Endothelial cell of umbilical vein (primary cell): ENCODE measurements at regions not wholly inside any gene's neighbourhood (a gene's known extent, or its start where the extent isn't known, plus 50 kb on each side); places are given as distances from the start of the nearest gene placed in this dataset.

Experiments used
- BruUV-seq: library from RNA; stranded (reverse); fragments of 400-500 nt; replicated peaks from 2 replicates; lab custom pipeline; 2021; lab: Mats Ljungman, UMichigan
- CTCF ChIA-PET: fragments of 300-600, 350-600 bp; sonication (Branson Sonifier 250); formaldehyde crosslinking; loops from one replicate; lab custom pipeline; 2021; ENCODE audit warnings: antibody characterized with exemption, inconsistent platforms; lab: Charles Lee
- POLR2A ChIA-PET: fragments of 300-600, 350-600 bp; sonication (Branson Sonifier 250); formaldehyde crosslinking; loops from one replicate; lab custom pipeline; 2021; ENCODE audit warnings: antibody characterized with exemption, inconsistent platforms; lab: Charles Lee
- DNase-seq: peaks from one replicate; pipeline ENCODE4 v3.0.0-alpha.2; 2011; ENCODE audit warnings: low read depth, low spot score
- FAIRE-seq: peaks from 2 replicates; lab custom pipeline; 2011; peaks lifted over from hg19 to GRCh38; lab: Jason Lieb, UNC
- H2AFZ ChIP-seq: 2 replicates; pipeline ENCODE4 v1.6.0; 2012; ENCODE audit warnings: low read depth, low read length, control low read depth, inconsistent platforms
- H3K27ac ChIP-seq: 2 replicates; pipeline ENCODE4 v1.5.1; 2011; ENCODE audit warnings: low read depth, mild to moderate bottlenecking, control low read depth, low read length, moderate library complexity; ENCODE audit not compliant: insufficient read depth
- H3K27me3 ChIP-seq, 2 experiments: 2 replicates each; pipeline versions ENCODE4 v1.6.0 to v1.6.1; 2011; ENCODE audit warnings: low read length in 2 of 2, mixed read lengths in 1 of 2; ENCODE audit not compliant: control insufficient read depth in 2 of 2, insufficient read depth in 2 of 2
- H3K36me3 ChIP-seq, 2 experiments: 2 replicates in 1 of 2; 3 replicates in 1 of 2; pipeline ENCODE4 v1.5.1; 2011; ENCODE audit warnings: low read length in 2 of 2, mild to moderate bottlenecking in 1 of 2, moderate library complexity in 1 of 2; ENCODE audit not compliant: control insufficient read depth in 2 of 2, insufficient read depth in 2 of 2; ENCODE audit errors: extremely low read depth in 1 of 2
- H3K4me1 ChIP-seq: 3 replicates; pipeline ENCODE4 v1.5.1; 2011; ENCODE audit warnings: mild to moderate bottlenecking, low read length; ENCODE audit not compliant: control insufficient read depth, insufficient read depth; ENCODE audit errors: extremely low read depth
- H3K4me2 ChIP-seq: 2 replicates; pipeline ENCODE4 v1.6.1; 2011; ENCODE audit warnings: low read length, control low read depth, mixed read lengths; ENCODE audit not compliant: insufficient read depth
- H3K4me3 ChIP-seq, 3 experiments: fragments of 200-600 bp in 1 of 3; sonication (generic), shearing (Covaris generic) in 1 of 3; replicated peaks in 1 of 3; 2 replicates each; pipeline ENCODE4 v1.5.1; 2011 to 2016; ENCODE audit warnings: control low read depth in 3 of 3, low read length in 3 of 3, mild to moderate bottlenecking in 2 of 3, inconsistent platforms in 1 of 3, low read depth in 1 of 3, moderate library complexity in 1 of 3; ENCODE audit not compliant: insufficient read depth in 1 of 3
- H3K79me2 ChIP-seq: 2 replicates; pipeline ENCODE4 v1.6.0; 2012; ENCODE audit warnings: low read length, inconsistent platforms; ENCODE audit not compliant: control insufficient read depth, insufficient read depth
- H3K9ac ChIP-seq: replicated peaks from 2 replicates; pipeline ENCODE3; 2011; ENCODE audit warnings: low read length, control low read depth; ENCODE audit not compliant: insufficient read depth; ENCODE audit errors: extremely low read depth
- H3K9me1 ChIP-seq: replicated peaks from 3 replicates; pipeline ENCODE4 v1.6.0; 2011; ENCODE audit warnings: mild to moderate bottlenecking, low read length; ENCODE audit not compliant: control insufficient read depth, insufficient read depth; ENCODE audit errors: extremely low read depth
- H3K9me3 ChIP-seq: replicated peaks from 2 replicates; pipeline ENCODE4 v1.5.1; 2012; ENCODE audit warnings: low read length, inconsistent platforms; ENCODE audit not compliant: control insufficient read depth, insufficient read depth
- H4K20me1 ChIP-seq: replicated peaks from 2 replicates; pipeline ENCODE3; 2011; ENCODE audit warnings: mild to moderate bottlenecking, low read length; ENCODE audit not compliant: control insufficient read depth, insufficient read depth; ENCODE audit errors: extremely low read depth
- CTCF ChIP-seq, 2 donors: IDR thresholded peaks; 1 replicate in 1 of 2; 2 replicates in 1 of 2; pipeline ENCODE4 v1.5.1; 2011; ENCODE audit warnings: low read length in 2 of 2, mild to moderate bottlenecking in 2 of 2, moderate library complexity in 2 of 2, control low read depth in 1 of 2, inconsistent platforms in 1 of 2, low read depth in 1 of 2; ENCODE audit not compliant: insufficient read depth in 1 of 2; ENCODE audit errors: extremely low read depth in 1 of 2
- EZH2 ChIP-seq: IDR thresholded peaks from 2 replicates; pipeline ENCODE4 v1.6.1; 2012; ENCODE audit warnings: borderline replicate concordance, low read depth, mild to moderate bottlenecking, moderate library complexity, low read length, inconsistent platforms; ENCODE audit not compliant: severe bottlenecking
- FOS ChIP-seq: IDR thresholded peaks from 2 replicates; pipeline ENCODE4 v1.6.1; 2011; ENCODE audit warnings: mild to moderate bottlenecking, low read length, moderate library complexity, borderline replicate concordance; ENCODE audit not compliant: insufficient read depth
- GATA2 ChIP-seq: IDR thresholded peaks from 2 replicates; pipeline ENCODE4 v1.7.0; 2011; ENCODE audit warnings: low read depth, mild to moderate bottlenecking, moderate library complexity, mixed read lengths, low read length; ENCODE audit not compliant: insufficient read length, insufficient read depth
- JUN ChIP-seq: IDR thresholded peaks from 2 replicates; pipeline ENCODE4 v1.6.1; 2011; ENCODE audit warnings: borderline replicate concordance, low read depth; ENCODE audit not compliant: insufficient read length, insufficient read depth
- MAX ChIP-seq: IDR thresholded peaks from 2 replicates; pipeline ENCODE4 v1.6.1; 2011; ENCODE audit not compliant: insufficient read depth, insufficient read length
- MYC ChIP-seq: IDR thresholded peaks from one replicate; pipeline ENCODE4 v1.6.1; 2011; ENCODE audit warnings: mild to moderate bottlenecking, low read depth, low read length
- POLR2A ChIP-seq: IDR thresholded peaks from 2 replicates; pipeline ENCODE4 v1.6.1; 2012; ENCODE audit warnings: low read depth, mild to moderate bottlenecking, control low read depth, low read length
- POLR2AphosphoS5 ChIP-seq: IDR thresholded peaks from 2 replicates; pipeline ENCODE4 v1.6.1; 2012; ENCODE audit warnings: low read depth, mild to moderate bottlenecking, control low read depth, low read length, moderate library complexity; ENCODE audit not compliant: insufficient read depth
- dilution Hi-C: fragments of 300-500 bp; cut with MboI; formaldehyde crosslinking; loops from one replicate; pipeline ENCODE4 v1.15.0; 2019; ENCODE audit warnings: low sequenced_read_pairs; ENCODE audit not compliant: extremely low pct_ligation_motif_present
- intact Hi-C: fragments of 100-400 bp; cut with micrococcal nuclease; formaldehyde crosslinking; loops from one replicate; pipeline ENCODE4 v1.10.0; 2022

- CTCF ChIA-PET, result no interaction called here
- TF ChIP-seq MAX (no peak), POLR2A (no peak), JUN (no peak), EZH2 (no peak), GATA2 (no peak)
- FAIRE-seq, result no peak
- no TSS peak for BruUV-seq
- Histone ChIP-seq H3K9me3 (no peaks in the 10 kb centered on the region), H2AFZ (no peak overlapping the region), H3K36me3 (no peaks in the 10 kb centered on the region), H3K4me3 (no peak overlapping the region), H3K4me1 (no peaks in the 10 kb centered on the region), H3K4me2 (no peak overlapping the region), H3K27me3 (peaks cover 7 to 15% of the 10 kb centered on the region in 2 experiments), H3K79me2 (no peaks in the 10 kb centered on the region), H3K9ac (no peak overlapping the region), H4K20me1 (no peaks in the 10 kb centered on the region), H3K9me1 (no peaks in the 10 kb centered on the region), H3K27ac (no peak overlapping the region)
- POLR2A ChIA-PET, result no interaction called here
- no peak for DNase-seq
- intact Hi-C loops, result no loop called here
- dilution Hi-C loops, result no loop called here
Measured at GRCh38 chr20:37457921-37458320, 63.1 kb upstream of the NNAT start.

DNA sequence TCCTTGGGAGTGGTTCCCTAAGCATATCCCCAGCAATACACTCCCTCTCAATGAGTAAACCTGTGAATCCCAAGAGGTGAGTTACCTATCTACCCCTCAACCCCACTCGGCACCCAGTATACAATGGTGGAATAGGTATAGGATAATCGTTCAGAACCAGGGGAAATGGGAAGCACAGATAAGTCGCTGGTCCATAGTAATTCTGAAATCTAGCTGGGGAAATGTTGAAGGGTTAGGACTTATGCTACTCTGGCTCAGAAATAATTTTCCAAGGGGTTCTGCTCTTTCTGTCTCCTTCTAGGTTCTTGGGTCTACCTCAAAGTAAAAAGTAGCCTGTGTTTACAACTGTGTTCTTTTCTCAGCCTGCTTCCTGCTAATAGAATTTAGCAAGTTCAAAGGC lies 62.3 kb upstream of the NNAT start:
- intact Hi-C loops (no loop called here), dilution Hi-C loops (no loop called here)
- Histone ChIP-seq H3K36me3 (no peaks in the 10 kb centered on the region), H3K4me1 (no peaks in the 10 kb centered on the region), H3K9me3 (no peaks in the 10 kb centered on the region), H4K20me1 (no peaks in the 10 kb centered on the region), H2AFZ (no peak overlapping the region), H3K9ac (no peak overlapping the region), H3K79me2 (no peaks in the 10 kb centered on the region), H3K9me1 (no peaks in the 10 kb centered on the region), H3K27me3 (peaks cover 9 to 15% of the 10 kb centered on the region in 2 experiments), H3K27ac (no peak overlapping the region), H3K4me3 (no peak overlapping the region), H3K4me2 (no peak overlapping the region)
- ChIA-PET CTCF (interaction anchor here (2.2 kb wide), 1 partner anchor 19 kb away, joined by 4 read pairs; no protein-coding TSS in a partner anchor), POLR2A (no interaction called here)
- DNase-seq (no peak), FAIRE-seq (no peak)
- TF ChIP-seq JUN (no peak), CTCF (IDR thresholded peaks at IDR 0.05; ENCODE audit: extremely low read depth in 1 of 2, insufficient read depth in 1 of 2, low read depth in 1 of 2, low read length in 2 of 2) (no peak), POLR2A (no peak), POLR2AphosphoS5 (no peak), EZH2 (no peak), FOS (no peak), MYC (no peak), MAX (no peak), GATA2 (no peak)
- BruUV-seq, result no TSS peak
